ENCODE measurements at regions not wholly inside any gene's neighbourhood (a gene's known extent, or its start where the extent isn't known, plus 50 kb on each side); places are given as distances from the start of the nearest gene placed in this dataset.

DNA sequence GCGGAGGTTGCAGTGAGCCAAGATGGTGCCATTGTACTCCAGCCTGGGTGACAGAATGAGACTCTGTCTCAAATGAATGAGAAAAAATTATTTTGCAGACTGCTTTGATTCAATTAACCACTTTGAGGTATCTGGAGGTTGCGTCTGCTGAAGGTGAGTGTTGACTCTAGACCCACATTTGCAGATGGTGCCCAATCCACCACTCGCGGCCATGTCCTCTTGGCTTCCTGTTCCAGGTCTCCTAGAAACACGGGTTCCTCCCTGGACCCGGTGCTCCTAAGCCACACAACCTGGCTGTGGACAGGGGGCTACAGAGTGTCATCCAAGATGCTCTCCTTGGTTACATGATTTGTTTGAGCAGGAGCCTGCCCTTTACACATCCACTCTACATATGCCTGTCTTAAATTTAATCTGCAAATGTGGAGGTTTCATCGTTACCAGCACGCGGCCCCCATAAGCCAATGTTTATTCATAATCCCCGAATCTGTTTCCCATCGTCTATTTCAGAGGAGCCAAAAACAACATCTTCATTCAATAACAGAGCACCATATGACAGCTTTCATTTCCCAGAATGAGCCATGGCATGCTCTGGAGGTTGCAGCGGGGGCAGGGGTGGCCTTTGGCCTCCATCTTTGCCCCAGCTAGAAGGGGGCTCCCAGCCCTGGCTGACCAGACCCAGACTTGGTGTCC lies 377.2 kb downstream of the CTTN start:
- H3K36me3 Mint-ChIP-seq, result no peaks in the 10 kb centered on the region
- Histone ChIP-seq H3K9me3 (ENCODE audit: low read depth) (no peaks in the 10 kb centered on the region), H3K27ac (no peak overlapping the region), H3K79me2 (ENCODE audit: low read depth) (no peaks in the 10 kb centered on the region), H3K4me3 (no peak overlapping the region), H2AFZ (replicated peaks) (no peak overlapping the region), H3K27me3 (no peaks in the 10 kb centered on the region), H3K4me2 (no peak overlapping the region), H3F3A (ENCODE audit: low read depth) (no peaks in the 10 kb centered on the region), H3K4me1 (peaks cover 5% of the 10 kb centered on the region), H3K9ac (no peak overlapping the region), H3K36me3 (no peaks in the 10 kb centered on the region), H4K20me1 (ENCODE audit: low read depth) (no peaks in the 10 kb centered on the region)
- peaks cover 2% of the 10 kb centered on the region for H3K27me3 Mint-ChIP-seq (ENCODE audit: insufficient read depth, low read depth)
- no peak for DNase-seq (ENCODE audit: low spot score)
- peaks cover 19% of the 10 kb centered on the region for H3K4me1 Mint-ChIP-seq
- no peak for TF ChIP-seq EZH2phosphoT487 (IDR thresholded peaks at IDR 0.05)
- TF ChIP-seq, protein P1, sequence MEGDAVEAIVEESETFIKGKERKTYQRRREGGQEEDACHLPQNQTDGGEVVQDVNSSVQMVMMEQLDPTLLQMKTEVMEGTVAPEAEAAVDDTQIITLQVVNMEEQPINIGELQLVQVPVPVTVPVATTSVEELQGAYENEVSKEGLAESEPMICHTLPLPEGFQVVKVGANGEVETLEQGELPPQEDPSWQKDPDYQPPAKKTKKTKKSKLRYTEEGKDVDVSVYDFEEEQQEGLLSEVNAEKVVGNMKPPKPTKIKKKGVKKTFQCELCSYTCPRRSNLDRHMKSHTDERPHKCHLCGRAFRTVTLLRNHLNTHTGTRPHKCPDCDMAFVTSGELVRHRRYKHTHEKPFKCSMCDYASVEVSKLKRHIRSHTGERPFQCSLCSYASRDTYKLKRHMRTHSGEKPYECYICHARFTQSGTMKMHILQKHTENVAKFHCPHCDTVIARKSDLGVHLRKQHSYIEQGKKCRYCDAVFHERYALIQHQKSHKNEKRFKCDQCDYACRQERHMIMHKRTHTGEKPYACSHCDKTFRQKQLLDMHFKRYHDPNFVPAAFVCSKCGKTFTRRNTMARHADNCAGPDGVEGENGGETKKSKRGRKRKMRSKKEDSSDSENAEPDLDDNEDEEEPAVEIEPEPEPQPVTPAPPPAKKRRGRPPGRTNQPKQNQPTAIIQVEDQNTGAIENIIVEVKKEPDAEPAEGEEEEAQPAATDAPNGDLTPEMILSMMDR (IDR thresholded peaks at IDR 0.05), result no peak
- TF ChIP-seq EZH2 (IDR thresholded peaks at IDR 0.05), result no peak
- no peak overlapping the region for H3K27ac Mint-ChIP-seq
- peaks cover 11% of the 10 kb centered on the region for H3K9me3 Mint-ChIP-seq
- no peak overlapping the region for H3K4me3 Mint-ChIP-seq

DNA sequence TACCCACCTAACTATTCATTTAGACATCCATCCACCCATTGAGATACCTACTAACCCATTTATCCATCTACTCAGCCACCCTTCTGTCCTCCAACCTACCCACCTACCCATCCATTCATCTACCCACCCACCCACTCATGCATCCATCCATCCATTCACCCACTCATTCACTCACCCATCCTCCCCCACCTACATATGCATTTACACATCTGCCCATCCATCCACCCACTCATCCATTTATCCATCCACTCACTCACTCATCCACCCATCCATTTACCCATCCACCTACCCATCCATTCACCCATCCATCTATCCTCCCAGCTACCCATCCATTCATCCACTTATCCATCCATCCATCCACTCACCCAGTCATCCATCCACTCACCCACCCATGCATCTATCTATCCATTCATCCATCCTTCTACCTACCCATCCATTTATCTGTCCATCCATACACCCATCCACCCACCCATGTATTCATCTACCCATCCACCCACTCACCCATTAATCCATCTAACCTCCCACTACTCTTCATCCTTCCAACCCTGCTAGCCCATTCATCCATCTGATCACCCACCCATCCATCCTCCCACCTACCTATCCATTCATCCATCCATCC lies 378.7 kb downstream of the CTTN start:
- peaks cover 19% of the 10 kb centered on the region for H3K4me1 Mint-ChIP-seq
- H3K27me3 Mint-ChIP-seq (ENCODE audit: insufficient read depth, low read depth), result peaks cover 2% of the 10 kb centered on the region
- H3K9me3 Mint-ChIP-seq, result peaks cover 11% of the 10 kb centered on the region

DNA sequence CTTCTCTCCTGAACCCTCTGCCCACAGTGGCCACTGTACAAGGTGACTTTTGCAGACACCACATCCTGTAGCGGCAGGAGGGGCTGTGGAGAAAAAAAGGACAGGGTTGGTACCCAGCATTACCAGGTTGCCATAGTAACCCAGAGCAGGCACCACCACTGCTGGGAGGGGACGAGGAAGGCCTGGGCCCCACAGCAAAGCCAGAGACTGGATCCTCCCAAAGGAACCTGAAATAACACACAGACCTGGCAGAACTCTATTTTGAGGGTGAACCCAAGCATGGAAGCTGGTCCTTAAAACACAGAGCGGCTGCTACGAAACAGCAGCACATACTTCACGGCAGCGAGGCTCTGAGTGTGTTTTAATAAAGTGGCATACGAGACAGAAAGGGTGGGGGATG lies 380.6 kb downstream of the CTTN start:
- peak; percentile 14 for DNase-seq (ENCODE audit: low spot score)
- H3K79me2 ChIP-seq (ENCODE audit: low read depth), result no peaks in the 10 kb centered on the region
- H3K9me3 ChIP-seq (ENCODE audit: low read depth), result no peaks in the 10 kb centered on the region
- no peaks in the 10 kb centered on the region for H3F3A ChIP-seq (ENCODE audit: low read depth)
- Mint-ChIP-seq H3K27ac (no peak overlapping the region), H3K4me3 (no peak overlapping the region), H3K36me3 (no peaks in the 10 kb centered on the region), H3K27me3 (ENCODE audit: insufficient read depth, low read depth) (peaks cover 2% of the 10 kb centered on the region), H3K4me1 (peaks cover 9% of the 10 kb centered on the region), H3K9me3 (peaks cover 2% of the 10 kb centered on the region)
- no peaks in the 10 kb centered on the region for H3K4me1 ChIP-seq
- no peak overlapping the region for H3K27ac ChIP-seq
- H2AFZ ChIP-seq (replicated peaks), result no peak overlapping the region
- no peak overlapping the region for H3K9ac ChIP-seq
- no peak for TF ChIP-seq EZH2phosphoT487 (IDR thresholded peaks at IDR 0.05)
- no peak for TF ChIP-seq EZH2 (IDR thresholded peaks at IDR 0.05)
- TF ChIP-seq, protein P1 (IDR thresholded peaks at IDR 0.05), result no peak
- no peaks in the 10 kb centered on the region for H3K36me3 ChIP-seq
- no peak overlapping the region for H3K4me2 ChIP-seq
- no peaks in the 10 kb centered on the region for H3K27me3 ChIP-seq
- H4K20me1 ChIP-seq (ENCODE audit: low read depth), result no peaks in the 10 kb centered on the region
- H3K4me3 ChIP-seq, result no peak overlapping the region

More for the DNA sequence above, 378.7 kb downstream of the CTTN start:
- no peak for DNase-seq (ENCODE audit: low spot score)
- Histone ChIP-seq H3K4me1 (peaks cover 5% of the 10 kb centered on the region), H3K9ac (no peak overlapping the region), H3F3A (ENCODE audit: low read depth) (no peaks in the 10 kb centered on the region), H2AFZ (replicated peaks) (no peak overlapping the region), H3K79me2 (ENCODE audit: low read depth) (no peaks in the 10 kb centered on the region), H3K27ac (no peak overlapping the region), H3K4me2 (no peak overlapping the region), H4K20me1 (ENCODE audit: low read depth) (no peaks in the 10 kb centered on the region), H3K4me3 (no peak overlapping the region), H3K36me3 (no peaks in the 10 kb centered on the region), H3K27me3 (no peaks in the 10 kb centered on the region), H3K9me3 (ENCODE audit: low read depth) (no peaks in the 10 kb centered on the region)
- no peaks in the 10 kb centered on the region for H3K36me3 Mint-ChIP-seq
- H3K4me3 Mint-ChIP-seq, result no peak overlapping the region
- no peak overlapping the region for H3K27ac Mint-ChIP-seq
- TF ChIP-seq EZH2 (IDR thresholded peaks at IDR 0.05) (no peak), EZH2phosphoT487 (IDR thresholded peaks at IDR 0.05) (no peak)
- TF ChIP-seq, protein P1 (IDR thresholded peaks at IDR 0.05), result no peak

All from neural progenitor cell (in vitro differentiated cells).